VCaP (cell line): ENCODE measurements at regions not wholly inside any gene's neighbourhood (a gene's known extent, or its start where the extent isn't known, plus 50 kb on each side); places are given as distances from the start of the nearest gene placed in this dataset.

Source experiments
- H3K27ac ChIP-seq: fragments of 450-650 bp; 2 replicates; pipeline ENCODE4 v1.5.1; 2017
- TF ChIP-seq, protein P1 (sequence below): fragments of 450-650 bp; conservative IDR thresholded peaks from 2 replicates; pipeline ENCODE4 v1.5.1; 2017; ENCODE audit warnings: mild to moderate bottlenecking, moderate library complexity

GRCh38 chr18:25674183-25674582, 322.2 kb upstream of the ZNF521 start:
- TF ChIP-seq, protein P1, sequence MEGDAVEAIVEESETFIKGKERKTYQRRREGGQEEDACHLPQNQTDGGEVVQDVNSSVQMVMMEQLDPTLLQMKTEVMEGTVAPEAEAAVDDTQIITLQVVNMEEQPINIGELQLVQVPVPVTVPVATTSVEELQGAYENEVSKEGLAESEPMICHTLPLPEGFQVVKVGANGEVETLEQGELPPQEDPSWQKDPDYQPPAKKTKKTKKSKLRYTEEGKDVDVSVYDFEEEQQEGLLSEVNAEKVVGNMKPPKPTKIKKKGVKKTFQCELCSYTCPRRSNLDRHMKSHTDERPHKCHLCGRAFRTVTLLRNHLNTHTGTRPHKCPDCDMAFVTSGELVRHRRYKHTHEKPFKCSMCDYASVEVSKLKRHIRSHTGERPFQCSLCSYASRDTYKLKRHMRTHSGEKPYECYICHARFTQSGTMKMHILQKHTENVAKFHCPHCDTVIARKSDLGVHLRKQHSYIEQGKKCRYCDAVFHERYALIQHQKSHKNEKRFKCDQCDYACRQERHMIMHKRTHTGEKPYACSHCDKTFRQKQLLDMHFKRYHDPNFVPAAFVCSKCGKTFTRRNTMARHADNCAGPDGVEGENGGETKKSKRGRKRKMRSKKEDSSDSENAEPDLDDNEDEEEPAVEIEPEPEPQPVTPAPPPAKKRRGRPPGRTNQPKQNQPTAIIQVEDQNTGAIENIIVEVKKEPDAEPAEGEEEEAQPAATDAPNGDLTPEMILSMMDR: no peak
- H3K27ac ChIP-seq: no peak overlapping the region

DNA sequence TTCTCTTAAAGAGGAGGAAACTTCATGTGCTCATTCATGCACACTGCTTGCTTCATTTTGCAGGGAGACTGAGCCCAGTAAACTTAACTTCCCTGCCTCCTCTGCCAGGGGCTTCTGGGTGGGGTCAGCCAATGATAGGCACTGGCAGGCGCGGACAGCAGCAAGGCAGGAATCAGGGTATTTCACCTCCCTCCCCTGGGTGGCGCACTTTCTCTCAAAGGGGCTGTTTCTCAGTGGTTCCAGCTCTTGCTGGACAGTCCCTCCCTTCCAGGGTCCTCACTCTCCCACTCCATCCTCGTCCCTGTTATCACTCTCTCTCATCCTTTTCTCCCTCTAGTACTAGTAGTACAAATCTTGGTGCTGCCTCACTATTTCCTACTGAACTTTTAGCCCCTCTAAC, 320.5 kb upstream of the ZNF521 start:
- no peak overlapping the region for H3K27ac ChIP-seq
- TF ChIP-seq, protein P1: no peak

- TF ChIP-seq, protein P1: peak; percentile 21
- H3K27ac ChIP-seq: no peak overlapping the region
Observed at GRCh38 chr18:25669741-25670140, 317.8 kb upstream of the ZNF521 start.

- H3K27ac ChIP-seq: no peak overlapping the region
- TF ChIP-seq, protein P1: no peak
Observed at GRCh38 chr18:25662272-25662671, 310.3 kb upstream of the ZNF521 start.

- TF ChIP-seq, protein P1: no peak
Observed at GRCh38 chr18:25661831-25662230, 309.9 kb upstream of the ZNF521 start.

DNA sequence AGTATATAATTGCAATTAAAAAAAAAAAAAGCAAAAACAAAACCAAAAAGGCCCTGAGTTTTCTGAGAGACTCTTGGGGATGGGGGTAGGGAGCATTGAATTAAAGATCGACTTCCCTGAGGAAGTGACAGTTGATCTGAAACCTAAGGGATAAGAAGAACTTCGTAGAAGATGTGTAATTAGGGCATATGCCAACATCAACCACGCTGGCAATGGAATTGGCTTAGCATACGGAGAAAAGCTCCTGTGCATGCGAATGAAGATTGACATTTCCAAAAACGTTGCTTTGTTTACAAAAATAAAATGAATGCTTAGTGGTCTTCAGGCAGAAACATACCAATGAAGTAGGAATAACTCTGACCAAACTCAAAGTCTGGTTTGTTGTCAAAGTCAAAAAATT, 307.6 kb upstream of the ZNF521 start:
- TF ChIP-seq, protein P1: no peak
- H3K27ac ChIP-seq: peak overlapping the region; percentile 61

More at GRCh38 chr18:25661831-25662230, 309.9 kb upstream of the ZNF521 start:
- no peak overlapping the region for H3K27ac ChIP-seq

GRCh38 chr18:25658476-25658875, 306.5 kb upstream of the ZNF521 start:
- peak overlapping the region; percentile 61 for H3K27ac ChIP-seq
- TF ChIP-seq, protein P1: no peak

DNA sequence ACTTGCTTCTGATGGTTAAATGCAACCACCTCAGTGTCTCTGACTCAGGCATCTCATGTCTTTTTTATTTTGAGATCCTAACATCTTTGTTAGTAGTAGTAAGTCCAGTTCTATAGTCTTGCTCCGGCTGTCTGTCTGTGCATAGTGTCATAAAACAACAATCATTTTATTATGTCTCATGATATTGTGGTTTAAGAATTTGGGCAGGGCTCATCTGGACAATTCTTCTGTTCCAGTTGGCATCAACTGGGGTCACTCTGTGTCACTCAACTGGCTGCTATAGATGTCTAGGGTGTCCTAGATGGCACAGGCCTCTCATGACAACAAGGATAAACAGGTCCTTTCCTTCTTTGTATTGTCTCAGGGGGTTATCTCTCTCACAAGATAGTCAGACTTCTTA, 299.6 kb upstream of the ZNF521 start:
- no peak overlapping the region for H3K27ac ChIP-seq

More for the DNA sequence above, 299.6 kb upstream of the ZNF521 start:
- TF ChIP-seq, protein P1: no peak
